Anterior cingulate cortex (tissue), 58 donors: ENCODE measurements at regions not wholly inside any gene's neighbourhood (a gene's known extent, or its start where the extent isn't known, plus 50 kb on each side); places are given as distances from the start of the nearest gene placed in this dataset.

Experiments used
- DNase-seq, 58 donors: peaks; one replicate each; lab custom pipeline; 2025; lab: John Stamatoyannopoulos, UW

GRCh38 chr7:28292834-28293526, 112.4 kb upstream of the JAZF1 start:
- no peak for DNase-seq

GRCh38 chr7:28293527-28293835, 112.9 kb upstream of the JAZF1 start:
- no peak for DNase-seq

DNA sequence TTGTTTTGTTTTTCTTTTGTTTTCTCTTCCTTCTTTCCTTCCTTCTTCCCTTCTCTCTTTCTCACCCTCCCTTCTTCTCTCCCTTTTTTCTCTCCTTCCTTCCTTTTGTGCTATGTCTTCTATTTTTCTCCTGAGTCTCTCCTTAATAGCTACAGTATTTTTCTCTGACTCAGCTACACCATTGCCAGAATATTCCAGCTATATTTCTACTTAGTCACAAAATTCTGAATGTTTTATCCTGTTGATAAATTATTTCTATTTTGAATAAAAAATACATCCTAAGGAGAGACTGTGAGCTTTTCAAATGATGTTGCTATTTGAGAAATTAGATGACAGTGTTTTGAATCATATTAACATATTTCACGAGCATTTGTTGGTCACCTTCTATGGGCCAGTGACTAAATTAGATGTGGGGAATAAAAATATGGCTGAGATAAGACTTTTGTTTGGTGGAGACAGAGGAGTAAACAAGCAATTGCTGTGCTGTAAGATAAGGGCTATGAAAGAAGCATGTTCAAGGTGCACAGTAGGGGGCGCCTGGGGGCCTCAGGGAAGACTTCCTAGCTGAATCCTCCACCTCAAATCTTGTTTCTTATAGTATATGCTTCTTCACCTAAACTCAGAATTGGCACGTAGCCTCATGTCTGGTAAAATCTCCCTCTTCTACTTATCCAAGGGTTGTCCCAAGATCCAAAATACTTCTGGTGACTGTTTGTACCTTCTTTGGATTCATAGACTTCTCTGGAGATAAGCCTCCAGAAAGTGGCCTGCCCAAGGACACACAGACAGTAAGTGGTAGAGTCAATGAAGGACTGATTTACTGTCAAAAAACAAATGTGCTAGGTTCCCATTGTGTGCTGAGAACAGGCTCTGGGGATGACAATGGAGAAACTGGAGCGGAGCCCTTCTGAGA, 115.5 kb upstream of the CREB5 start:
- DNase-seq, result peak in 2 of 58 donors; percentile 0 to 18

DNA sequence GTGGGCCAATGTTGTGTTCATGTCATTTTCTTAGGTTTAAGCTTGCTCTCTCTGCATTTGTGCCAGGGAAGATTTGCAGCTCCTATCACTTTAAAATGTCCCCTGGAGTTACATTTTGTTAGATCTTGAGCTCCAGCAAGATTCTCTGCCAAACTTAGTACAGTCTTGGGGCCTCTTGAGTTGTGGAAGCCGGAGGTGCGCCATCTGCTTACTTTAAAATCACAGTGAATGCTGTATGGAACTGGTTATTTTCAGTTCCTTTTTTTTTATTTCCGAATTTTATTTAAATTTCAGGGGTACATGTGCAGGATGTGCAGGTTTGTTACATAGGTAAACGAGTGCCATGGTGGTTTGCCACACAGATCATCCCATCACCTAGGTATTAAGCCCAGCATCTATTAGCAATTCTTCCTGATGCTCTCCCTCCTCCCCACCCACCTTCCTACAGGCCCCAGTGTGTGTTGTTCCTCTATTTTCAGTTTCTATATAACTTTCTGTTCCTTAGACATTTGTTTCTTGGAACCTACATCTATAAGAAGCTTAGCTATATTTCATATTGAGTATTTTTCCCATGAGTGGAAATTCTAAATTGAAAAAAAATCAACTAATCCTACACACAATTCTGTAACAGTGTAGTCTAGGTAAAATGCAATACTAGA, 114.4 kb upstream of the CREB5 start:
- DNase-seq, result peak in 13 of 58 donors; percentile 1 to 48 (median 16)

- peak in 41 of 58 donors; percentile 4 to 64 (median 18) for DNase-seq
Observed at GRCh38 chr7:28298870-28299518, 113.3 kb upstream of the CREB5 start.

GRCh38 chr7:28299556-28299955, 112.8 kb upstream of the CREB5 start:
- DNase-seq, result no peak

DNA sequence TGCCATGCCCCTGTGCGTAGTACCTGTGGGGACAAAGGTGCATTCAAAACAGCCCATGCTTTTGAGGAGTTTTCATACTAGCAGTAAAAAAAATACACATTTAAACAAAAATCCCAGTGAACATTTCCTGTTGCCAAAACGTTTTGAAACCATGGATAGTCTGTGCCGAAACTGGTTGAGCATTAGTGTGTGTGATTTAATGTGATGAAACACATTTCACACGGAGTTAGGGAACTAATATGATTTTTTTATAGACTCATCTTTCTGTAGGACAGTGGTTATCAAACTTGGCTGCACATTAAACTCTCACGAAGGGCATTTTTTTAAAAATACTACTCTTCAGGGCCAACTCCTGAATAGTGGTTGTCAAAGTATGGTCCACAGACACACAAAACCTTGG, 111.8 kb upstream of the CREB5 start:
- DNase-seq, result no peak

DNA sequence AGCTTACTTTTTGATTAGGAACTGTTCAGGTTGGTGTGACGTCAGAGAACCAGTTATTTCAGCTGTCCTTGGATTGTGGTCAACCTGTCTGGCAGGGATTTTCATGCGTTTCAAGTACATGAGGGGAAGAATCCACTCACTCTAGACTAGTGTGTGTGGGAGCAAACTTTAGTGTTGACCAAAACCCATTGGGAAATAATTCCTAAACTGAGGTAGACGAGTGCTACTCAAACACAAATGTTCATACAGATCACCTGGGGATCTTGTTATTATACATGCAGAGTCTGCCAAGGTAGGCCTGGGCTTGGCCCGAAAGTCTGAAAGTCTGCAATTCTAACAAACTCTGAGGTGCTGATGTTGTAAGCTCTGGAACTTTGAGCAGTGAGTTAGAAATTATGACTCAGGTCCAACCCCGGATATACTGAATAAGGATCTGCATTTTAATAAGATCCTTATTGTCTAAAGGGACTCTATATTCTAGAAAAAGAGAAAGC, 111.1 kb upstream of the CREB5 start:
- DNase-seq, result no peak

DNA sequence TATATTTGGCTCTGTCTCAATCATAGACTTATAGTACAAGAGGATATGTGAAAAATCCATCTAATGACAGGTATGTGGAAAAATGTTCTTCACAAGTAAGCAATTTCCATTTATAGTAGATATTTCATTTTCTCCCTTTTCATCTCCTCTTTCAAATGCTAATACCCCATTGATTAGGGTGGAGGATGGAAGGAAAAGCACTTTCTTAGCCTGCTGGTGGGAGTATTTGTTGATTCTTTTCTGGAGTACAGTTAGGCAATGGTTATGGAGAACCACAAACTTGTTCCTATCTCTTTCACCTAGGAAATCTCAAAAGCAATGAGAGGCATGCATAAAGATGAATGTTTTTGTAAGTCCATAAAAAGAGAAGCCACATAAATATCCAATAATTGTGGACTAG, 108.0 kb upstream of the CREB5 start:
- no peak for DNase-seq

DNA sequence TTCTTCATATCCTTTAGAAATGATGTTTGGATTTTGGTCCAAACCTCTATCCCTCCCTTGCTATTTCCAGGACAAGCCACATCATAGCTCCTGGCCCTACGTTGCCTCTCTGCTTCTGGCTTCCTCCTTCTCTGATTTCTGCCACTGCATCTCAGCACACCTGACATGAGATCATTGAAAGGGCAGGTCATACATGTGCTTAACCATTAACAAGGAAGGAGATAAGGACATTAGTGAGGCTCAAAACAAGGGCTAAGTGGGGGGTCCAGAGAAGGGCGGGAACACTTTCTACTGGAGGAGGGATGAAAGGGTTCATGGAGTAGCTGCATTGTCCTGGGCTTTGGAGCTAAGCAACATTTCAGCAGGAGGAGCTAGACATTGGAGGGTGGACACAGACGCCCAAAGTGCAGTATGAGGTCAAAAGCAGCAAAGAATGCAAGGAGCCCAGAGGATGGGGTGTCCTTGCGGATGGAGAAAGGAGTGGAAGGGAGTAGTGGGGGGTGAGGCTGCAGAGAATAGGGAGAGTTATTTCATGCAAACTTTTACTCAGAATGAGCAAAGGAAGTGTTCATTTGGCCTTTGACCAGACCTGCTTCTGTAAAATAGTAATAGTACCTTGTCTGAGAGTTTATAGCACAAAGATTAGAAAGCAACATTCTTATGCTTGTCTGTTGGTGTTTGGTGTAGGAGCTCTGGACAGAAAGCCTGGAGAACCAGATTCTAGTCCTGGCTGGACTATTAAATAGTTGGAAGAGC, 102.4 kb upstream of the CREB5 start:
- DNase-seq, result no peak

DNA sequence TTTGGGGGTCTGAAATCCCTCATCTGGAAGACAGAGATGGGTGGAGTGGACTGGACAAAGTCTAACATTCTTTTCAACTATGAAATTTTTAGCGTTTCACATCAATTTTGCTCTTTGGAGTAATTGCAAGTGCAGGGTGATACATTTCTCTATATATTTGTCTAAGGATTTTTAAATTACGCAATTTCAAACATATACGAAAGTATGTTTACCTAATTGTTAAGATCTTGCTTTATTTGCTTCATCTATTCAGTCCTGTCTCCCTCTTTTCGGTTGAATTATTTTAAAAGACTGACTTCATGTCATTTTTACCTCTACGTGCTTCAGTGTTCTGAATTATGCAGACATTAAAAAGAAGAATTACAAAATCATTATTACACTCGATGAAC, 101.9 kb upstream of the CREB5 start:
- no peak for DNase-seq

GRCh38 chr7:28311670-28312069, 100.6 kb upstream of the CREB5 start:
- DNase-seq, result no peak

DNA sequence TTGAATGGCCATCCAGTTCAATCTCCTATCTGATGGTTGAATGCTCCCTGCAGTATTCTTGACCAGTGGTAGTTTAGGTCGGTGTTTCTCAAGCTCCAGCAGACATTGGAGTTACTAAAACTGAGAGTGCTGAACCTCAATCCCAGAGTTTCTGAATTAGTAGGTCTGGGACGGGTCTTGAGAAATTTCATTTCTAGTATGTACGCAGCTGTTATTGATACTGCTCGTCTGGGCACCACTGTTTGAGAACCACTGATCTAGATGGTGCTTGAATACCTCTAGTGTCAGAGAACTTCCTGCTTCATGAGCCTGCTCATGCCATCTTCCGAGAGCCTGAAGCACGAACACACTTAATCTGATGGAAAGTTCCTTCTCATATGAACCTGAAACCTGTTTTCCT, 99.4 kb upstream of the CREB5 start:
- DNase-seq, result no peak

- no peak for DNase-seq
Observed at GRCh38 chr7:28314841-28315240, 97.5 kb upstream of the CREB5 start.

DNA sequence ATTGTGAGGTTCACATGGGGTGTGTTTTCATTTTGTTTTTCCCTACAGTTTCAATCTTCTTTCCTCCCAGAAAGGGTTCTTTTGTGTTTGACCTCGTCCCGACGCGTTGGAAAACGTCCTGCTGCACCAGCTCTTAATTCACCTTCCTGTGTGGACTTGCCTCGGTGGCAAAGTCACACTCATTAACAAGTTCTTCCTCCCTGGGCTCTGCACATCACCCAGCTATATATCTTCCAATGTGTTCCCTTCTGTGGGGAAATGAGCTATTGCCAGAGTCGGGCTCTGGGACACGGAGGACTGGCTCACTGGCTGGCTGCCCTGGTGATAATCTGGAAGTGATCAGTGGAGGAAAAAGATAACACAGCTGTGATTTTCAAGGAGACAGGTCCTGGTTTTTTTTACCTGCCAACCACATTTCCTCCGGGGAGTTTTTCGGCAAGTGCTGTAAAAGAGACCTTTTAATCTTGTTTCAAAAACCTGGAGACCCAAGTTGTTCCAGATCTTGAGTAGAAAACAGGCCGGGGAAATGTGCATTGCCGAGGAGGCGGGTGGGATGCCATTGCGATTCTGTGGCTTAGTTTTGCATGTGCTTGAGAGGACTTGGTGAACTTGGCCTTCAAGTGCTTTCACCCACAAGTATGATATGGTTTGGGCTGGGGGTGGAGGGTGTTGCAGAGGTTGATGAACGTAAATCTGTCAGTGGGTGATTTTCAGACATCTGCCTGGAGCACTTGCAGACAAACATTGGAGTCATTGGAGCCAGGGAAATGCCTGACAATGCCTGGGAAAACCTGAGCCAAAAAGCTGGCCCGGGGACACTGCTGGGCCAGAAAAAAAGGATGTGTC, 96.5 kb upstream of the CREB5 start:
- peak in 3 of 58 donors; percentile 3 to 8 (median 5) for DNase-seq

DNA sequence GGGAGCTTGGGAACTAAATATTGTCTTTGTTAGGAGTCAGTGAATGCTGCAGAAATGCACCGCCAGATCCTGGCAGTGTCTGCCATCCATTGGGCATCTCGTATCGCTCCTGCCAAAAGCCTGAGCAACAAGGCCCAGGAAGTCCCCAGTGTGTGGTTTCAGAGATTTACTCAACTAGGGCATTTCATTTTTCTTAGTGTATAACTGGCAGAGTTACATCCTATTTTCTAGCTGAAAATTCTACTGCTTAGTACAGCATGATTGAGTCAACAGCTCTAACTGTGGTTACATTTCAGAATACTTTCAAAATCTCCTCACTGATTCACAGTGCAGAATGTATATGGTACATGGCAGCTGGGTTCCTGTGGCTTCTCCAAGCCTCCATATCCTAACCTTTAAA, 95.8 kb upstream of the CREB5 start:
- peak in 5 of 58 donors; percentile 3 to 39 (median 20) for DNase-seq

- no peak for DNase-seq
Observed at GRCh38 chr7:28318101-28318762, 94.1 kb upstream of the CREB5 start.

DNA sequence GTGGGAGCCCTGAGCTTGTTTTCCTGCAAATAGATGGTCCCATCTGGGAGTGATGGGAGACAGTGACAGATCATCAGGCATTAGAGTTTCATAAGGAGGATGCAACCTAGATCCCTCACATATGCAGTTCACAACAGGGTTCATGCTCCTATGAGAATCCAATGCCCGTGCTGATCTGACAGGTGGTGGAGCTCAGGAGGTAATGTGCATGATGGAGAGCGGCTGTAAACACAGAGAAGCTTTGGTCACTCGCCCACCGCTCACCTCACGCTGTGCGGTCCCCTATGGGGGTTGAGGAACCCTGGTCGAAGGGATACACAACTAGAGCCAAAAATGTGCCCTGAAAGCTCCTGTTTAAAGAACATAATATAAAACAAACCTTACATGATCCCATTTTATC, 88.5 kb upstream of the CREB5 start:
- no peak for DNase-seq

DNA sequence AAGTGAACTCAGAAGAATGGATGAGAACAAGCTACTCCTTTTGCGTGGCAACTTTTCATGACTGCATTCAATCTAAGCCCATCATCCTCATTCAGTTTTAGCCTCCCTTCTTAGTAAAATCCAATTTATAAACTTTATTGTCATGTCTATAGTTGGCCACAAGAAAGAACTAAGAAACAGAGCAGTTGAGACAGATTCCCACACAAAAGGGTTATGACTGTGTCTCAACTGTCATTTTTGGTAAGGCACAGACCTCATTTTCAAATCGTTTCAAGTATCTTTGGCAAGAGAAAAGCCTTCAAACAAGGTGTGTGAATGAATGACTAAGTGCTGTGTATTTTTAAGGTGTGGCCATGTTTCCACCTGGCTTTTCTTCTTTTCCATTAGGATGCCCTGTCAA, 84.2 kb upstream of the CREB5 start:
- no peak for DNase-seq
